Gastrocnemius medialis (tissue), 4 donors: ENCODE measurements at regions not wholly inside any gene's neighbourhood (a gene's known extent, or its start where the extent isn't known, plus 50 kb on each side); places are given as distances from the start of the nearest gene placed in this dataset.

ENCODE experiments used
- ATAC-seq, 2 donors: fragments of 150-250 bp; one replicate each; pipeline ENCODE4 v1.9.1; 2016
- DNase-seq, 2 donors: peaks; one replicate each; pipeline ENCODE4 v3.0.0-alpha.2; 2019
- H3K27ac ChIP-seq, 4 donors: fragments of 200-600 bp; sonication (generic); 1 replicate in 1 of 4; 2 replicates in 3 of 4; pipeline ENCODE4 v1.5.1; 2016 to 2018; ENCODE audit warnings: mild to moderate bottlenecking in 2 of 4, moderate library complexity in 1 of 4
- H3K27me3 ChIP-seq, 3 donors: fragments of 200-600 bp; sonication (generic) in 2 of 3; 1 replicate in 1 of 3; 2 replicates in 2 of 3; pipeline versions ENCODE4 v1.5.1 to v1.6.0; 2016 to 2019; ENCODE audit warnings: mild to moderate bottlenecking in 1 of 3, moderate library complexity in 1 of 3
- H3K36me3 ChIP-seq, 2 donors: fragments of 200-600 bp; sonication (generic) in 1 of 2; one replicate each; pipeline ENCODE4 v1.5.1; 2017 to 2018
- H3K4me1 ChIP-seq, 2 donors: fragments of 200-600 bp; sonication (generic) in 1 of 2; one replicate each; pipeline ENCODE4 v1.5.1; 2016 to 2017; ENCODE audit warnings: mild to moderate bottlenecking in 2 of 2
- H3K4me3 ChIP-seq, 4 donors: fragments of 200-600 bp; sonication (generic) in 3 of 4; 1 replicate in 1 of 4; 2 replicates in 3 of 4; pipeline ENCODE4 v1.5.1; 2016 to 2019; ENCODE audit warnings: mild to moderate bottlenecking in 2 of 4
- H3K9me3 ChIP-seq, 3 donors: fragments of 200-600 bp; sonication (generic) in 2 of 3; 1 replicate in 1 of 3; 2 replicates in 2 of 3; pipeline ENCODE4 v1.5.1; 2016 to 2019
- POLR2A ChIP-seq, 2 donors: fragments of 450-650 bp; IDR thresholded peaks; one replicate each; pipeline ENCODE4 v1.6.1; 2017; ENCODE audit warnings: antibody characterized with exemption in 2 of 2, mild to moderate bottlenecking in 2 of 2, moderate library complexity in 2 of 2
- in situ Hi-C, 4 donors: fragments of 200-750 bp; cut with MboI; loops; one replicate each; pipeline versions ENCODE4 v1.15.0 to v1.8.0; 2017; ENCODE audit warnings: low sequenced_read_pairs in 4 of 4
- intact Hi-C: fragments of 100-400 bp; cut with DNase I; formaldehyde crosslinking; loops from one replicate; pipeline ENCODE4 v1.15.1; 2023; ENCODE audit warnings: low total_unique reads
- TF ChIP-seq, protein P1 (sequence below), 5 experiments: fragments of 450-650 bp in 3 of 5; fragments of 200-600 bp in 2 of 5; sonication (generic) in 2 of 5; IDR thresholded peaks in 4 of 5; conservative IDR thresholded peaks in 1 of 5; 1 replicate in 4 of 5; 2 replicates in 1 of 5; pipeline ENCODE4 v1.5.1; 2016 to 2019; ENCODE audit warnings: antibody characterized with exemption in 5 of 5, mild to moderate bottlenecking in 3 of 5, moderate library complexity in 3 of 5

DNA sequence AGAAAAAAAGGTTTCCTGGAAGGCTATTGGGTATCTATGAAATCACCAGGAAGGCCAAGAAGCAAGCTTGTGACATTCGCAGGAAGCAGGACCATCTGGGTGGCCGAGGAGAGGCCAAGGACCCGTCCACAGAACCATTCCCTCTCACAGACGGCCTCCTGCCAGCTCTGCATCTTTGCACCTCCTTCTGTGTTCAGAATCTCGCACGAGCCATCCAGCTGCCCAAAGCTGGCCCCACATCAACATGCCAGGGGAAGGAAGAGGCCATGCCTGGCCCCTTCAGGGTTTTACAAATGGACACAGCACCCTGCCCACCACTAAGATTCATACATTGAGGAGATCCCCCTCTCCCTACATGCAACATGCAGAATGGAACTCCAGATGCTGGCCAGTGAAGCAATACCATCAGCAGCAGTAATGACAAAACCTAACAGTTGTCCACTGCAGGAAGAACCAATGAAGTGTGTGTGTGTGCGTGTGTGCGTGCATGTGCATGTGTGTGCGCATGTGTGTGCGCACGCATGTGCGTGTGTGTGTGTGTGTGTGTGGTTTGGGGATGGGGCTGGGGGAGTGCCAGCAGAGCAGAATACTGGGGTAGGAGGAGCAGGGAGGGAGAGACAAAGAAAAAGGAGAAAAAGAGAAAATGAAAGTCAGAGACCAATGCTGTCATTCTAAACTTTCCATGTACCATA lies 184.2 kb upstream of the FOXQ1 start:
- no peak overlapping the region for H3K4me3 ChIP-seq
- H3K9me3 ChIP-seq: no peaks in the 10 kb centered on the region
- intact Hi-C loops: no loop called here
- no peak overlapping the region for H3K27ac ChIP-seq
- in situ Hi-C loops: no loop called here
- no peaks in the 10 kb centered on the region for H3K4me1 ChIP-seq
- no peaks in the 10 kb centered on the region for H3K36me3 ChIP-seq
- ATAC-seq (no peak), DNase-seq (no peak)
- TF ChIP-seq POLR2A (IDR thresholded peaks at IDR 0.05): no peak
- TF ChIP-seq, protein P1, sequence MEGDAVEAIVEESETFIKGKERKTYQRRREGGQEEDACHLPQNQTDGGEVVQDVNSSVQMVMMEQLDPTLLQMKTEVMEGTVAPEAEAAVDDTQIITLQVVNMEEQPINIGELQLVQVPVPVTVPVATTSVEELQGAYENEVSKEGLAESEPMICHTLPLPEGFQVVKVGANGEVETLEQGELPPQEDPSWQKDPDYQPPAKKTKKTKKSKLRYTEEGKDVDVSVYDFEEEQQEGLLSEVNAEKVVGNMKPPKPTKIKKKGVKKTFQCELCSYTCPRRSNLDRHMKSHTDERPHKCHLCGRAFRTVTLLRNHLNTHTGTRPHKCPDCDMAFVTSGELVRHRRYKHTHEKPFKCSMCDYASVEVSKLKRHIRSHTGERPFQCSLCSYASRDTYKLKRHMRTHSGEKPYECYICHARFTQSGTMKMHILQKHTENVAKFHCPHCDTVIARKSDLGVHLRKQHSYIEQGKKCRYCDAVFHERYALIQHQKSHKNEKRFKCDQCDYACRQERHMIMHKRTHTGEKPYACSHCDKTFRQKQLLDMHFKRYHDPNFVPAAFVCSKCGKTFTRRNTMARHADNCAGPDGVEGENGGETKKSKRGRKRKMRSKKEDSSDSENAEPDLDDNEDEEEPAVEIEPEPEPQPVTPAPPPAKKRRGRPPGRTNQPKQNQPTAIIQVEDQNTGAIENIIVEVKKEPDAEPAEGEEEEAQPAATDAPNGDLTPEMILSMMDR (IDR thresholded peaks at IDR 0.05 in 4 of 5, conservative IDR thresholded peaks at IDR 0.05 in 1 of 5): no peak
- H3K27me3 ChIP-seq: no peaks in the 10 kb centered on the region

DNA sequence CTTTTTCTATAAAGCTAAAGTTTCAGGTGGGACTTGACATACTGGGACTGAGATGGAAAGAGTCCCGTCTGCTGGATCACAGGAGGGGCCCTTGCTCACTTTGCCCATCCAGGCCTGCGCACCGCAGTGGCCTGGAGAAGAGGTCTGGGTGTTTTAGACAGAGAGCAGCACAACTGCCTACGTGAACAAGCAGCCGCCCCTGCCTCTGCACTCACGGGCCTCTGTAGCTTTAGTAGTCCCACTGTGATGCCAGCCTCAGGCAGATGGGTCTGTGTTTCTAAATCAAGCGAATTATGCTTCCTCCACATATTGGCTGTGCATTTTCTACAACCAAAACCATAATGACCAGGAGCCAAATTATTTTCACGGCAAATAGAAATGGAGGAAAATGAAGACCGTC lies 184.8 kb upstream of the FOXQ1 start:
- TF ChIP-seq, protein P1 (IDR thresholded peaks at IDR 0.05 in 4 of 5, conservative IDR thresholded peaks at IDR 0.05 in 1 of 5): no peak
- TF ChIP-seq POLR2A (IDR thresholded peaks at IDR 0.05): no peak
- no peak for DNase-seq
- Histone ChIP-seq H3K9me3 (no peaks in the 10 kb centered on the region), H3K4me1 (no peaks in the 10 kb centered on the region), H3K36me3 (no peaks in the 10 kb centered on the region), H3K27me3 (no peaks in the 10 kb centered on the region), H3K27ac (no peak overlapping the region), H3K4me3 (no peak overlapping the region)
- in situ Hi-C loops: no loop called here
- ATAC-seq: no peak
- intact Hi-C loops: no loop called here

- H3K36me3 ChIP-seq: no peaks in the 10 kb centered on the region
- H3K27me3 ChIP-seq: no peaks in the 10 kb centered on the region
- H3K4me1 ChIP-seq: no peaks in the 10 kb centered on the region
- no peaks in the 10 kb centered on the region for H3K9me3 ChIP-seq
- in situ Hi-C loops: no loop called here
- intact Hi-C loops: no loop called here
- H3K4me3 ChIP-seq: no peak overlapping the region
- TF ChIP-seq, protein P1 (IDR thresholded peaks at IDR 0.05 in 4 of 5, conservative IDR thresholded peaks at IDR 0.05 in 1 of 5): no peak
- TF ChIP-seq POLR2A (IDR thresholded peaks at IDR 0.05): no peak
- H3K27ac ChIP-seq: no peak overlapping the region
- DNase-seq (no peak), ATAC-seq (no peak)
Measured at GRCh38 chr6:1126036-1126435, 185.9 kb upstream of the FOXQ1 start.

- in situ Hi-C loops: no loop called here
- Histone ChIP-seq H3K9me3 (no peaks in the 10 kb centered on the region), H3K27me3 (no peaks in the 10 kb centered on the region), H3K4me1 (no peaks in the 10 kb centered on the region), H3K4me3 (no peak overlapping the region), H3K27ac (no peak overlapping the region), H3K36me3 (no peaks in the 10 kb centered on the region)
- ATAC-seq (no peak), DNase-seq (no peak)
- TF ChIP-seq, protein P1 (IDR thresholded peaks at IDR 0.05 in 4 of 5, conservative IDR thresholded peaks at IDR 0.05 in 1 of 5): no peak
- TF ChIP-seq POLR2A (IDR thresholded peaks at IDR 0.05): no peak
- intact Hi-C loops: no loop called here
Measured at GRCh38 chr6:1125297-1125696, 186.6 kb upstream of the FOXQ1 start.

GRCh38 chr6:1124885-1125284 lies 187.0 kb upstream of the FOXQ1 start:
- Histone ChIP-seq H3K4me3 (no peak overlapping the region), H3K9me3 (no peaks in the 10 kb centered on the region), H3K36me3 (no peaks in the 10 kb centered on the region), H3K27me3 (no peaks in the 10 kb centered on the region), H3K4me1 (no peaks in the 10 kb centered on the region), H3K27ac (no peak overlapping the region)
- intact Hi-C loops: no loop called here
- DNase-seq: no peak
- no peak for ATAC-seq
- in situ Hi-C loops: no loop called here
- no peak for TF ChIP-seq POLR2A (IDR thresholded peaks at IDR 0.05)
- TF ChIP-seq, protein P1 (IDR thresholded peaks at IDR 0.05 in 4 of 5, conservative IDR thresholded peaks at IDR 0.05 in 1 of 5): no peak
